ENCODE measurements at regions not wholly inside any gene's neighbourhood (a gene's known extent, or its start where the extent isn't known, plus 50 kb on each side); places are given as distances from the start of the nearest gene placed in this dataset.
"Not testable (repeated sequence)": the region's sequence is repeated elsewhere in the genome, so short reads cannot be mapped to it uniquely, and the experiment has no call there.

- no peak for TF ChIP-seq CTCF (IDR thresholded peaks at IDR 0.05)
- H3K27ac ChIP-seq = no peak overlapping the region
- H3K36me3 ChIP-seq = no peaks in the 10 kb centered on the region
- no peaks in the 10 kb centered on the region for H3K4me1 ChIP-seq
- H3K27me3 ChIP-seq = no peaks in the 10 kb centered on the region
- ATAC-seq (no peak), DNase-seq (no peak)
- H3K4me3 ChIP-seq = no peak overlapping the region
- intact Hi-C loops (cut with DNase I) = no loop called here
- H3K9me3 ChIP-seq = peaks cover 0 to 23% of the 10 kb centered on the region in 2 donors
Observed at GRCh38 chr2:184993746-184994145, 395.4 kb downstream of the ZNF804A start.

DNA sequence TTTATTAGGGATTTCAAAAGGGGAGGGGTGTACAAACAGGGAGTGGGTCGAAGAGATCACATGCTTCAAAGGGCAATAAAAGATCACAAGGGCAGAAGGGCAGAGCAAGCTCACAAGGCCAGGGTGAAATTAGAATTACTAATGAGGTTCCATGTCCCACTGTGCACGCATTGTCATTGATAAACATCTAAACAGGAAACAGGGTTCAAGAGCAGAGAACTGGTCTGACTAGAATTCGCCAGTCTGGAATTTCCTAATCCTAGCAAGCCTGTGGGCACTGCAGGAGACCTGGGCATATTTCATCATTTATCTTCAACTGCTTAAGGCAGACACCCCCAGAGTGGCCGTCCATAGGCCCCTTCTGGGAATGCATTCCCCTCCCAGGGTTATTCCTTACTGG lies 408.2 kb downstream of the ZNF804A start:
- intact Hi-C loops (cut with DNase I) = no loop called here
- DNase-seq = no peak
- Histone ChIP-seq H3K27ac (no peak overlapping the region), H3K9me3 (peaks cover 0 to 27% of the 10 kb centered on the region in 2 donors), H3K4me3 (no peak overlapping the region), H3K4me1 (no peaks in the 10 kb centered on the region), H3K27me3 (no peaks in the 10 kb centered on the region), H3K36me3 (no peaks in the 10 kb centered on the region)
- no peak for ATAC-seq
- no peak for TF ChIP-seq CTCF (IDR thresholded peaks at IDR 0.05)

DNA sequence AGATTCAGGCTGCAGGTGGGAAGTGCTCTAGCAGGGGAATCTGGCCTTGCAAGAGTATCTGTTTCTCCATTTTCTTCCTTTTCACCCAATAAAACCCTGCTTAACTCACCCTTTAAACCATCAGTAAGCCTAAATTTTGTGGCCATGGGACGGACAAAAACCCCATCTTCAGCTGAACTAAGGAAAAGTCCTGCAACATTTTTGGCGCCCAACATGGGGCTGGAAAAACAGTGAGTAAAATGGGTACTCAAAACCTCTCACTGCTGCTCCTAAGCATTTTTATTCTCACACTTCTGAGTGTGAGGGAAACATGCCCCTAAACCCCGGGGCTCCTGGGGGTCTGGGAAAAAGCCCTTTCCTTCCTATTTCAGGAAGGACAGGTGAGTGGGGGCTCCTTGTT lies 414.3 kb downstream of the ZNF804A start:
- no peak overlapping the region for H3K4me3 ChIP-seq
- DNase-seq = no peak
- no peaks in the 10 kb centered on the region for H3K27me3 ChIP-seq
- no peaks in the 10 kb centered on the region for H3K4me1 ChIP-seq
- intact Hi-C loops (cut with DNase I) = no loop called here
- ATAC-seq = no peak
- no peak overlapping the region for H3K27ac ChIP-seq
- TF ChIP-seq CTCF (IDR thresholded peaks at IDR 0.05) = no peak
- H3K36me3 ChIP-seq = no peaks in the 10 kb centered on the region
- H3K9me3 ChIP-seq = peaks cover 4 to 59% of the 10 kb centered on the region in 2 donors

DNA sequence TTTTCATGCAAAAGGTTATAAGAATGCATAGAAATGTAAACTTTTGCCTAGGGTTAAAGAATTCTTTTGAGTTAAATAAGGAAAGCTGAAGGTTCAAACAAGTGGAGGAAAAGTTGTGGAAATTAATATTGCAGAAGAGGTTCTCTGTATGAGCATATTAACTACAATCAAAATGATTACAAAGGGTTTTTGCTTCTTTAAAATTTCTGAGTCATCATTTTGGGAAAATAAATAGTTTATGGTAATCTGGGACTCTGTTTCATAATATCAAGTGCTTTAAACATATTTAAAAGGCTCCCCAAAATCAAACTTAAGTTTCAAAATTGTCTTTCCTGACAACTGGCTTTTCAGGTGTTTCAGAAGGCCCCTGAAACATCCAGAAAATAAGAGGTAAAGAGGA lies 415.7 kb downstream of the ZNF804A start:
- no peaks in the 10 kb centered on the region for H3K27me3 ChIP-seq
- peaks cover 4 to 55% of the 10 kb centered on the region in 2 donors for H3K9me3 ChIP-seq
- no peaks in the 10 kb centered on the region for H3K36me3 ChIP-seq
- TF ChIP-seq CTCF (IDR thresholded peaks at IDR 0.05) = no peak
- DNase-seq = no peak
- intact Hi-C loops (cut with DNase I) = no loop called here
- no peaks in the 10 kb centered on the region for H3K4me1 ChIP-seq
- no peak overlapping the region for H3K27ac ChIP-seq
- no peak overlapping the region for H3K4me3 ChIP-seq
- no peak for ATAC-seq

GRCh38 chr2:185025891-185026290 lies 427.6 kb downstream of the ZNF804A start:
- DNase-seq; H3K4me3 ChIP-seq; ATAC-seq; H3K36me3 ChIP-seq; H3K9me3 ChIP-seq; H3K4me1 ChIP-seq; H3K27ac ChIP-seq; H3K27me3 ChIP-seq; intact Hi-C loops (cut with DNase I): not testable (repeated sequence)

DNA sequence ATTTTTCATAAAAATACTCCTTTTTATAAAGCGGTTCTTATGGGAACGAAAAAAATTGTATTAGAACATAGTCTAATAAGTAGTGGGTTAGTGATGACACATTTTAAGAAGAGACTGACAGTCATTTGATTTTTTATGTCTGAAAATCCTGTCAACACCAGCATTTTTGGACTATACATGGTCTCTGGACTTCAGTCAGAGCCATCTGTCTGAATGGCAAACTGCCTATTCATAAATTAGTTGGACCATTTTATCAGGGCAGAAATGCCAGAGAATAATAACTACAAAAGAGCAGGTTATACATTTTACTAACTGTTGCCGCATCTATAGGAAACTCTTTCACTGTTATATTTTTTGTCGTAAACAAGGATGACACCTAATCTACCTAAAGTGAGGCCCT lies 437.6 kb downstream of the ZNF804A start:
- intact Hi-C loops (cut with DNase I) = no loop called here
- Histone ChIP-seq H3K36me3 (no peaks in the 10 kb centered on the region), H3K4me3 (no peak overlapping the region), H3K27me3 (no peaks in the 10 kb centered on the region), H3K9me3 (peaks cover 0 to 23% of the 10 kb centered on the region in 2 donors), H3K27ac (no peak overlapping the region), H3K4me1 (no peaks in the 10 kb centered on the region)
- ATAC-seq (no peak), DNase-seq (no peak)
- no peak for TF ChIP-seq CTCF (IDR thresholded peaks at IDR 0.05)

All from left lung (tissue), 4 donors.